GM12878 (cell line): ENCODE measurements at regions not wholly inside any gene's neighbourhood (a gene's known extent, or its start where the extent isn't known, plus 50 kb on each side); places are given as distances from the start of the nearest gene placed in this dataset.

Experiments
- ATAC-seq: fragments of 200-7000 bp; cut with Tn5 transposase; 3 replicates; pipeline ENCODE4 v1.9.1; 2020; ENCODE audit warnings: mild to moderate bottlenecking, moderate library complexity
- BruUV-seq: library from RNA; stranded (reverse); fragments of 400-500 nt; replicated peaks from 2 replicates; lab custom pipeline; 2021; lab: Mats Ljungman, UMichigan
- CTCF ChIA-PET: fragments of 300-600 bp; sonication (Branson Sonifier 250); formaldehyde crosslinking; extraction: SDS; loops from one replicate; lab custom pipeline; 2021; ENCODE audit warnings: inconsistent platforms; lab: Yijun Ruan, JAX
- POLR2A ChIA-PET: fragments of 350-600 bp; formaldehyde crosslinking; extraction: SDS; loops from one replicate; lab custom pipeline; 2021; ENCODE audit warnings: inconsistent platforms; lab: Charles Lee
- RAD21 ChIA-PET: fragments of 300-600 bp; sonication (Branson Sonifier 250); formaldehyde crosslinking; loops from one replicate; lab custom pipeline; 2023; ENCODE audit warnings: antibody characterized with exemption; ENCODE audit not compliant: unreplicated experiment; lab: Charles Lee
- SMC1A ChIA-PET: fragments of 300-600 bp; sonication (Branson Sonifier 250); formaldehyde crosslinking; loops from one replicate; lab custom pipeline; 2023; ENCODE audit not compliant: unreplicated experiment, uncharacterized antibody; lab: Charles Lee
- DNase-seq: peaks from one replicate; pipeline ENCODE4 v3.0.0-alpha.2; 2011; ENCODE audit warnings: low read depth, low spot score
- FAIRE-seq: peaks from 3 replicates; lab custom pipeline; 2011; peaks lifted over from hg19 to GRCh38; lab: Jason Lieb, UNC
- H2AFZ ChIP-seq: 2 replicates; pipeline ENCODE4 v1.6.0; 2011; ENCODE audit warnings: low read depth, low read length, control low read depth; ENCODE audit not compliant: control insufficient read depth
- H3K27ac ChIP-seq: 2 replicates; pipeline ENCODE4 v1.5.1; 2011; ENCODE audit warnings: control low read depth; ENCODE audit not compliant: control insufficient read depth, insufficient read depth
- H3K27me3 ChIP-seq, 2 experiments: replicated peaks in 1 of 2; 2 replicates each; pipeline versions ENCODE4 v1.6.0 to v1.6.1; 2011; ENCODE audit warnings: low read length in 1 of 2; ENCODE audit not compliant: control insufficient read depth in 2 of 2, insufficient read depth in 2 of 2
- H3K36me3 ChIP-seq, 2 experiments: 2 replicates each; pipeline ENCODE4 v1.5.1; 2011; ENCODE audit warnings: low read length in 1 of 2; ENCODE audit not compliant: control insufficient read depth in 2 of 2, insufficient read depth in 2 of 2
- H3K4me1 ChIP-seq: 2 replicates; pipeline ENCODE4 v1.6.1; 2011; ENCODE audit warnings: mild to moderate bottlenecking, low read length, moderate library complexity, mixed read lengths; ENCODE audit not compliant: control insufficient read depth, insufficient read depth
- H3K4me2 ChIP-seq: 2 replicates; pipeline ENCODE4 v1.6.0; 2011; ENCODE audit warnings: control low read depth; ENCODE audit not compliant: control insufficient read depth, insufficient read depth
- H3K4me3 ChIP-seq: fragments of 200-600 bp; sonication (generic); 2 replicates; pipeline ENCODE4 v1.5.1; 2016
- H3K79me2 ChIP-seq: 2 replicates; pipeline ENCODE4 v1.6.0; 2011; ENCODE audit warnings: low read length; ENCODE audit not compliant: control insufficient read depth, insufficient read depth
- H3K9ac ChIP-seq: 2 replicates; pipeline ENCODE4 v1.8.0; 2011; ENCODE audit warnings: low read length, control low read depth, mixed read lengths; ENCODE audit not compliant: control insufficient read depth, insufficient read depth
- H3K9me3 ChIP-seq: replicated peaks from 3 replicates; pipeline ENCODE4 v1.5.1; 2011; ENCODE audit warnings: mild to moderate bottlenecking, low read length; ENCODE audit not compliant: control insufficient read depth, insufficient read depth
- H4K20me1 ChIP-seq: 2 replicates; pipeline ENCODE4 v1.6.0; 2011; ENCODE audit not compliant: control insufficient read depth, insufficient read depth
- ASH2L ChIP-seq: fragments of 300-600, 200-600 bp; sonication (generic); IDR thresholded peaks from 2 replicates; pipeline ENCODE4 v1.6.1; 2017; ENCODE audit warnings: low read depth, mild to moderate bottlenecking, borderline replicate concordance
- BRCA1 ChIP-seq: IDR thresholded peaks from 2 replicates; pipeline ENCODE4 v1.6.1; 2011; ENCODE audit warnings: low read depth, low read length, improper control_type of control experiment
- MAX ChIP-seq: IDR thresholded peaks from 2 replicates; pipeline ENCODE4 v1.6.1; 2012; ENCODE audit warnings: low read depth, low read length, improper control_type of control experiment
- MXI1 ChIP-seq: fragments of 150-350 bp; IDR thresholded peaks from 2 replicates; pipeline ENCODE4 v1.6.1; 2011; ENCODE audit warnings: low read depth, mild to moderate bottlenecking, inconsistent platforms, low read length, improper control_type of control experiment
- SUZ12 ChIP-seq: fragments of 200-600 bp; sonication (generic); IDR thresholded peaks from one replicate; pipeline ENCODE4 v1.6.1; 2018; ENCODE audit warnings: antibody characterized with exemption, mild to moderate bottlenecking; ENCODE audit not compliant: unreplicated experiment
- TCF3 ChIP-seq: IDR thresholded peaks from 2 replicates; pipeline ENCODE4 v1.6.1; 2012; ENCODE audit warnings: low read depth, mild to moderate bottlenecking, low read length, borderline replicate concordance; ENCODE audit not compliant: insufficient read depth
- ZBTB40 ChIP-seq: fragments of 450-650 bp; IDR thresholded peaks from 2 replicates; pipeline ENCODE4 v1.6.1; 2016; ENCODE audit warnings: mild to moderate bottlenecking, moderate library complexity, borderline replicate concordance
- ZSCAN29 ChIP-seq: fragments of 450-650 bp; IDR thresholded peaks from 2 replicates; pipeline ENCODE4 v1.6.1; 2017; ENCODE audit warnings: mild to moderate bottlenecking, moderate library complexity
- WGBS: methylation state at CpG from one replicate; pipeline ENCODE4 v1.1.6; 2016; ENCODE audit warnings: low lambda C conversion rate; ENCODE audit not compliant: insufficient replicate concordance, insufficient coverage; ENCODE audit errors: missing lambda C conversion rate; 5-methylcytosine and 5-hydroxymethylcytosine counted together
- in situ Hi-C: fragments of 300-500 bp; cut with MboI; formaldehyde crosslinking; loops from 9 replicates; pipeline ENCODE4 v1.14.3; 2018; ENCODE audit warnings: mixed read lengths
- intact Hi-C: fragments of 100-400 bp; cut with micrococcal nuclease; formaldehyde crosslinking; loops from one replicate; pipeline ENCODE4 v1.14.2; 2022; ENCODE audit not compliant: unreplicated experiment

GRCh38 chr3:192011137-192011536 lies 550.2 kb downstream of the PYDC2 start:
- ChIA-PET RAD21 (no interaction called here), CTCF (no interaction called here), SMC1A (no interaction called here), POLR2A (no interaction called here)
- no peak for FAIRE-seq
- BruUV-seq: no TSS peak
- 35% methylated on average over 1 of the region's 1 CpG for WGBS
- H3K9ac ChIP-seq: no peak overlapping the region
- no peak for ATAC-seq
- H3K79me2 ChIP-seq: no peaks in the 10 kb centered on the region
- no peak overlapping the region for H3K27ac ChIP-seq
- no peaks in the 10 kb centered on the region for H3K36me3 ChIP-seq
- intact Hi-C loops (no loop called here), in situ Hi-C loops (no loop called here)
- H3K9me3 ChIP-seq: no peaks in the 10 kb centered on the region; the same call in 2 of the 3 replicates
- H3K27me3 ChIP-seq: no peaks in the 10 kb centered on the region
- H4K20me1 ChIP-seq: no peaks in the 10 kb centered on the region
- no peak for DNase-seq
- H3K4me3 ChIP-seq: no peak overlapping the region
- H3K4me2 ChIP-seq: no peak overlapping the region
- TF ChIP-seq MXI1 (no peak), TCF3 (no peak), BRCA1 (no peak), ZBTB40 (no peak), ASH2L (no peak), SUZ12 (no peak), ZSCAN29 (no peak), MAX (no peak)
- H2AFZ ChIP-seq: no peak overlapping the region
- no peaks in the 10 kb centered on the region for H3K4me1 ChIP-seq
